ENCODE measurements at regions not wholly inside any gene's neighbourhood (a gene's known extent, or its start where the extent isn't known, plus 50 kb on each side); places are given as distances from the start of the nearest gene placed in this dataset.
"Not testable (repeated sequence)": the region's sequence is repeated elsewhere in the genome, so short reads cannot be mapped to it uniquely, and the experiment has no call there.

DNA sequence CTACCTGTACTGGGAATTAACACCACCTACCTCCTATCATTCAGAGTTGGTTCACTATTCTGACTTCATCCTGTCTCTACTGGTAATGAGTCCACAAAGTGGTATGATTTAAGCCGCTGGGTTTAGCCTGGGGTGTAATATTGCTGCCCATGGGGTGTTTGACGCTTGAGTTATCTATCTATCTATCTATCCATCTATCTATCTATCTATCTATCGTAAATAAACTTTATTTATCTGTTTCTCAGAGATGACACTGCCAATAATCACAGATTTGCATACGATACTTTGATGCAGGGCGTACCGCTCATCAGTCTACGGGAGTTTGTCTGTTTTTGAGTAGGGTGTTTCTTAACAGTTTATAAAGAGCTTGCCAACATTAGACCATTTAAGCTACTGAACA is 73.6 kb upstream of the ZNF184 start:
- Histone ChIP-seq H3K27me3 (ENCODE audit: control insufficient read depth in 3 of 3, insufficient read depth in 3 of 3, low read length in 3 of 3) (peaks cover 0 to 63% (median 43%) of the 10 kb centered on the region in 3 donors), H3K4me3 (ENCODE audit: low read depth in 1 of 3, low read length in 3 of 3) (no peak overlapping the region), H3K27ac (ENCODE audit: low read depth in 1 of 3, low read length in 2 of 3) (no peak overlapping the region), H3K9me3 (ENCODE audit: control insufficient read depth in 2 of 2, insufficient read depth in 1 of 2, low read depth in 1 of 2, low read length in 1 of 2) (peaks cover 0 to 4% of the 10 kb centered on the region in 2 donors), H3K4me1 (ENCODE audit: control insufficient read depth in 3 of 3, insufficient read depth in 2 of 3, low read depth in 1 of 3, low read length in 2 of 3) (no peaks in the 10 kb centered on the region), H3K36me3 (ENCODE audit: control insufficient read depth in 3 of 3, insufficient read depth in 2 of 3, low read depth in 1 of 3, low read length in 3 of 3) (no peaks in the 10 kb centered on the region)
- WGBS, 3 donors, result 84 to 85% (median 84%) methylated on average over 7 of the region's 7 CpGs
- DNase-seq (no peak), FAIRE-seq (no peak)

DNA sequence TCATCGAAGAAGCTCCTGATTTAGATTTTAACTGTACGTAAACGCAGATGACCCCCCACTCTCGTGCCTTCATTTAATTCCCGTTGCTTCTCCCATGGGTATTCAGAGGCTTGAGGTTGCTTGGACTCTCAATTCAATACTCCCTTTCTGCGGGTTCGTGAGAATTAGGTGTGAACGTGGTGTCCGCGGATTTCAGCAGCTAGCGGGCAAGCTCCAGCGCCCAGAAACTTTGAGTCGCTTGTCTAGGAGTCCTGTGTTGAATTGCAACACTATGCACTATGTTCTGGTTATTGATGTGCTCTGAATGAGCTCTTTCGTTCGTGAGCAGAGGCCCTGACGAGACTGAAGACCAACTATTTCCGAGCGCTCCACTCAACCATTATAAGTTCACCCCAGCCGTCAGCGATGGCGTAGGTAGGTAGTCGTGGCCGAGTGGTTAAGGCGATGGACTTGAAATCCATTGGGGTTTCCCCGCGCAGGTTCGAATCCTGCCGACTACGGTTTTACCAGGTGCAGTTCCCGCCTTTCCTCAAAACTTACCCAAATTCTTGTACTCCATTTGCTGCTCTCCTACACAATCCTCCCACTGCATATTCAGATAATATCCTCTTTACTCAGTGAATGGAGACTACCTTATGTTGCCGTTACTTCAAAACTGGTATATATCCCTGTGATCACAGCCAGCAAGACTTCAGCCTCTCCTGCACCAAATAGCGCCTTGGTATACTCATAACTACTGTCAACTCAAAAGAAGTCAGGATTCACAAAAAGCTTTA is 72.6 kb upstream of the ZNF184 start:
- Histone ChIP-seq H3K9me3 (ENCODE audit: control insufficient read depth in 2 of 2, insufficient read depth in 1 of 2, low read depth in 1 of 2, low read length in 1 of 2) (peaks cover 0 to 4% of the 10 kb centered on the region in 2 donors), H3K4me3 (ENCODE audit: low read depth in 1 of 3, low read length in 3 of 3) (no peak overlapping the region), H3K36me3 (ENCODE audit: control insufficient read depth in 3 of 3, insufficient read depth in 2 of 3, low read depth in 1 of 3, low read length in 3 of 3) (no peaks in the 10 kb centered on the region), H3K4me1 (ENCODE audit: control insufficient read depth in 3 of 3, insufficient read depth in 2 of 3, low read depth in 1 of 3, low read length in 2 of 3) (no peaks in the 10 kb centered on the region), H3K27ac (ENCODE audit: low read depth in 1 of 3, low read length in 2 of 3) (no peak overlapping the region), H3K27me3 (ENCODE audit: control insufficient read depth in 3 of 3, insufficient read depth in 3 of 3, low read length in 3 of 3) (peaks cover 0 to 71% (median 44%) of the 10 kb centered on the region in 3 donors)
- WGBS, 3 donors, result 6 to 15% (median 15%) methylated on average over 32 of the region's 32 CpGs
- DNase-seq (peak in 1 of 2 donors; percentile 41), FAIRE-seq (no peak)

DNA sequence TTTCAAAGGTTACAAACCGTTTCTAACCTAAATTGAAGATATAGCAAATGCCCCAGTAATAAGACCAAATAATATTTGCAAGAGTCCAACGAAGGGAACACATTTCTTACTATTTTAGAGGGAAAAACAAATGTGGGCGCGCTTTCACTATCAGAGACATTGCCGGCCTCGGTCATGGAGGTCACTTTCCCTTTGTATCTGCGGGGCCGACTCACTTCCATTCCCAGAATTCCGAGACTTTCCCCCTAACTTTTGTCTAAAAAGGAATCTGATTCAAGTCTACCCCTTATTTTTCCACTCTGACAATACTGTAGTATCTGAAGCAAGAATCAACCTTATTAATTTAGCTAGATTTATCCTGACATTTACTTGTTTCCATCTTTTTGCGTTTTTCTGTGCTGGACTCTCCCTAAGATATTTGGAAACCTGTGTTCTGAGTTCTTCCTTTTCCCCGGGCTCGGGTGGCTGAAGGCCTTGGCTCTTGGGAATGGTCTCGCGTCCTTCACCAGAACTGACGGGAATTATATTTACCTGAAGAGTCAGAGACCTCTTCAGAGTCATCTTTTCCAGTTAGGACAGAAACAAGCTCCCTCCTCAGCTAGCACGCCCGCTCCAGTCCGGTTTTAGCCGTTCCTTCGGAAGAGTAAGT is 71.8 kb upstream of the ZNF184 start:
- FAIRE-seq, result no peak
- H3K36me3 ChIP-seq (ENCODE audit: control insufficient read depth in 3 of 3, insufficient read depth in 2 of 3, low read depth in 1 of 3, low read length in 3 of 3), result no peaks in the 10 kb centered on the region
- no peak overlapping the region for H3K27ac ChIP-seq (ENCODE audit: low read depth in 1 of 3, low read length in 2 of 3)
- peaks cover 0 to 4% of the 10 kb centered on the region in 2 donors for H3K9me3 ChIP-seq (ENCODE audit: control insufficient read depth in 2 of 2, insufficient read depth in 1 of 2, low read depth in 1 of 2, low read length in 1 of 2)
- 4 to 15% (median 10%) methylated on average over 20 of the region's 20 CpGs for WGBS, 3 donors
- no peak overlapping the region for H3K4me3 ChIP-seq (ENCODE audit: low read depth in 1 of 3, low read length in 3 of 3)
- H3K27me3 ChIP-seq (ENCODE audit: control insufficient read depth in 3 of 3, insufficient read depth in 3 of 3, low read length in 3 of 3), result peaks cover 0 to 74% (median 45%) of the 10 kb centered on the region in 3 donors
- H3K4me1 ChIP-seq (ENCODE audit: control insufficient read depth in 3 of 3, insufficient read depth in 2 of 3, low read depth in 1 of 3, low read length in 2 of 3), result no peaks in the 10 kb centered on the region
- DNase-seq, result no peak

DNA sequence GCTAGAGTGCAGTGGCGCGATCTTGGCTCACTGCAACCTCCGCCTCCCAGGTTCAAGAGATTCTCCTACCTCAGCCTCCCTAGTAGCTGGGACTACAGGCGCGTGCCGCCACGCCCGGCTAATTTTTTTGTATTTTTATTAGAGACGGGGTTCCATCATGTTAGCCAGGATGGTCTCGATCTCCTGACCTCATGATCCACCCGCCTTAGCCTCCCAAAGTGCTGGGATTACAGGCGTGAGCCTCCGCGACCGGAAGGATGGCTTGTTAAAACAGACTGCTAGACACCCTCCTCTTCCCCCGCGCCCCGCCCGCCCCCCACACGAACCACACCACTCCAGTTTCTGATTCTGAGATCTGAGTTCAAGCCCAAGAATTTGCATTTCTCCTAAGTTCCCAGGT is 71.2 kb upstream of the ZNF184 start:
- H3K27ac ChIP-seq (ENCODE audit: low read depth in 1 of 3, low read length in 2 of 3); H3K4me3 ChIP-seq (ENCODE audit: low read depth in 1 of 3, low read length in 3 of 3); FAIRE-seq; H3K36me3 ChIP-seq (ENCODE audit: control insufficient read depth in 3 of 3, insufficient read depth in 2 of 3, low read depth in 1 of 3, low read length in 3 of 3); H3K4me1 ChIP-seq (ENCODE audit: control insufficient read depth in 3 of 3, insufficient read depth in 2 of 3, low read depth in 1 of 3, low read length in 2 of 3); DNase-seq; H3K9me3 ChIP-seq (ENCODE audit: control insufficient read depth in 2 of 2, insufficient read depth in 1 of 2, low read depth in 1 of 2, low read length in 1 of 2): not testable (repeated sequence)
- peaks cover 0 to 78% (median 45%) of the 10 kb centered on the region in 3 donors for H3K27me3 ChIP-seq (ENCODE audit: control insufficient read depth in 3 of 3, insufficient read depth in 3 of 3, low read length in 3 of 3)
- WGBS, 3 donors, result 20 to 36% (median 35%) methylated on average over 20 of the region's 20 CpGs

DNA sequence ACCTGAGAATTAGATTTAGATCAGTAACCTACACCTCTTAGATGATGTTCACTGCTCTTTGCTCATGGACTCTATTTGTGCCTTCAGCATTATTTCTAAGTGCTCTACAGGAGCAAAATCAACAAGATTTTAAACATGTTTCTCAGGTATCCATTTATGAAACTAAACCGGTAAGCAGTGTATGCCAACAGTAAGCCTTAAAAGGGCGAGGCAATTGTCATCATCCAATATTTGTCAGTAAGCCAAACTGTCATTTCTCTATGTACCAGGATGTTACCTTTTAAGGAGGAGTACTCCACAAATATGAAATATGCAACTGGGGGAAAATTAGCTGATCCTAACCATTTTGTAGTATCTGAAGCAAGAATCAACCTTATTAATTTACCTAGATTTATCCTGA is 69.6 kb upstream of the ZNF184 start:
- Histone ChIP-seq H3K27me3 (ENCODE audit: control insufficient read depth in 3 of 3, insufficient read depth in 3 of 3, low read length in 3 of 3) (peaks cover 0 to 76% (median 41%) of the 10 kb centered on the region in 3 donors), H3K4me3 (ENCODE audit: low read depth in 1 of 3, low read length in 3 of 3) (no peak overlapping the region), H3K27ac (ENCODE audit: low read depth in 1 of 3, low read length in 2 of 3) (no peak overlapping the region), H3K9me3 (ENCODE audit: control insufficient read depth in 2 of 2, insufficient read depth in 1 of 2, low read depth in 1 of 2, low read length in 1 of 2) (peaks cover 0 to 4% of the 10 kb centered on the region in 2 donors), H3K4me1 (ENCODE audit: control insufficient read depth in 3 of 3, insufficient read depth in 2 of 3, low read depth in 1 of 3, low read length in 2 of 3) (no peaks in the 10 kb centered on the region), H3K36me3 (ENCODE audit: control insufficient read depth in 3 of 3, insufficient read depth in 2 of 3, low read depth in 1 of 3, low read length in 3 of 3) (no peaks in the 10 kb centered on the region)
- 71 to 76% (median 75%) methylated on average over 2 of the region's 2 CpGs for WGBS, 3 donors
- FAIRE-seq (no peak), DNase-seq (no peak)

DNA sequence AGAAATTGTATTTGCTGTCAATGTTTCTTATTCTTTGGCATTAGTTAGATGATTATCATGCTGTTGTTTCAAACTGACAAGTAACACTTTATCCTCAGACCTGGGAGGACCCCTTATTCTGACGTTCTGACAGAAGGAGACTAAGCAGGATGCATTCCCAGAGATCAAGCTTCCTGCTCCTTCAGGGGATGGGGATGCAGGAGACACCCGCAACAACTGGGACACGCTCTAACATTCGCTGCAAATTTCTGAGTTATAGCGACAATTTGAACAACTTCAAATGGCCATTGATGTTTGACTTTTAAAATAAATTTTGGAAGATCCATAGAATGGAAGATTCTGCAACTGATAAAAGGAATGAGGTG is 69.0 kb upstream of the ZNF184 start:
- Histone ChIP-seq H3K27ac (ENCODE audit: low read depth in 1 of 3, low read length in 2 of 3) (no peak overlapping the region), H3K4me1 (ENCODE audit: control insufficient read depth in 3 of 3, insufficient read depth in 2 of 3, low read depth in 1 of 3, low read length in 2 of 3) (no peaks in the 10 kb centered on the region), H3K4me3 (ENCODE audit: low read depth in 1 of 3, low read length in 3 of 3) (no peak overlapping the region), H3K9me3 (ENCODE audit: control insufficient read depth in 2 of 2, insufficient read depth in 1 of 2, low read depth in 1 of 2, low read length in 1 of 2) (peaks cover 0 to 4% of the 10 kb centered on the region in 2 donors), H3K27me3 (ENCODE audit: control insufficient read depth in 3 of 3, insufficient read depth in 3 of 3, low read length in 3 of 3) (peaks cover 0 to 71% (median 36%) of the 10 kb centered on the region in 3 donors), H3K36me3 (ENCODE audit: control insufficient read depth in 3 of 3, insufficient read depth in 2 of 3, low read depth in 1 of 3, low read length in 3 of 3) (no peaks in the 10 kb centered on the region)
- DNase-seq (no peak), FAIRE-seq (no peak)
- WGBS, 3 donors, result 27 to 46% (median 40%) methylated on average over 5 of the region's 5 CpGs

DNA sequence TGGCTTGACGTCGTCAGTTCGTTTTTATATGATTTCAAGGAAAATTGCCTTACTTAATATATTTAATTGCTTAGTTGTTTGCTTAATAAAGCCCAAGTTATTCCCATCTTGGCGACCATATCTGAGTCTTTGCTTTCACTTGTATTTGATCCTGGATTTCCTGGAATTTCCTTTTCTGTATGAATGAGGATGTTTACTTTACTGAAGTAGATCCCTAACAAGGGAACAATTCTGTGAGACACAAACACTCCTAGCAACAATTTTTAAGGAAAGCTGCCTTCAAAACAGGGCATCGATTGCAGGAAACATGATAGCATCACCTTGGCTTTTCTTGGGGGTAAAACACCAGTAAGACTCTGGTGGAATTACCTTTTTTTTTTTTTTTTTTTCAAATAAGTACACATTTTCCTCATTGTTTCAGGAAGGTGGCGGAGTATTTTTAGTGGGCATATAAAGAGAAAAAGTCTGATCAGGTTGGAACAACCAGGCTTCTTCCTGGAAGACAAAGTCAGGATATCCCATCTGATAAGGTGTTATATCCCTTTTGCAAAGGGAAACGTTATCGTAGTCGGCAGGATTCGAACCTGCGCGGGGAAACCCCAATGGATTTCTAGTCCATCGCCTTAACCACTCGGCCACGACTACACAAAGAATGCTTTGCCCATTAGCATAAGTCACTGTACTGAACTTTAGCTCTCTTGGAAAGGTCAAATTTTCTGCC is 68.5 kb upstream of the ZNF184 start:
- DNase-seq, result no peak
- Histone ChIP-seq H3K4me1 (ENCODE audit: control insufficient read depth in 3 of 3, insufficient read depth in 2 of 3, low read depth in 1 of 3, low read length in 2 of 3) (no peaks in the 10 kb centered on the region), H3K36me3 (ENCODE audit: control insufficient read depth in 3 of 3, insufficient read depth in 2 of 3, low read depth in 1 of 3, low read length in 3 of 3) (no peaks in the 10 kb centered on the region), H3K4me3 (ENCODE audit: low read depth in 1 of 3, low read length in 3 of 3) (no peak overlapping the region), H3K27ac (ENCODE audit: low read depth in 1 of 3, low read length in 2 of 3) (no peak overlapping the region), H3K27me3 (ENCODE audit: control insufficient read depth in 3 of 3, insufficient read depth in 3 of 3, low read length in 3 of 3) (peaks cover 0 to 65% (median 32%) of the 10 kb centered on the region in 3 donors), H3K9me3 (ENCODE audit: control insufficient read depth in 2 of 2, insufficient read depth in 1 of 2, low read depth in 1 of 2, low read length in 1 of 2) (peaks cover 0 to 4% of the 10 kb centered on the region in 2 donors)
- no peak for FAIRE-seq
- 31 to 40% (median 38%) methylated on average over 15 of the region's 15 CpGs for WGBS, 3 donors

DNA sequence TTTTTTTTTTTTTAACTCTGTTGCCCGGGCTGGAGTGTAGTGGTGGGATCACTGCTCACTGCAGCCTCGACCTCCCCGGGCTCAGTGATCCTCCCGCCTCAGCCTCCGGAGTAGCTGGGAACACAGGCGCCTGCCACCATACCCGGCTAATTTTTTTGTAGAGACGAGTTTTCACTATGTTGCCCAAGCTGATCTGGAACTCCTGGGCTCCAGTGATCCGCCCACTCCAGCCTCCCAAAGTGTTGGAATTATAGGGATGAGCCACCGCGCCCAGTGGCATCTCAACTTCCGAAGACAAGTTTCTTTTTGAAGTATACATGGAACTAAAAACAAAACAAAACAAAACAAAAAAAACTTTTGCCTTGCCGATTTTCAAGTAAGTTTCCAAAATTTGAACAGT is 66.6 kb upstream of the ZNF184 start:
- Histone ChIP-seq H3K4me3 (ENCODE audit: low read depth in 1 of 3, low read length in 3 of 3) (no peak overlapping the region), H3K27ac (ENCODE audit: low read depth in 1 of 3, low read length in 2 of 3) (no peak overlapping the region), H3K36me3 (ENCODE audit: control insufficient read depth in 3 of 3, insufficient read depth in 2 of 3, low read depth in 1 of 3, low read length in 3 of 3) (no peaks in the 10 kb centered on the region), H3K4me1 (ENCODE audit: control insufficient read depth in 3 of 3, insufficient read depth in 2 of 3, low read depth in 1 of 3, low read length in 2 of 3) (no peaks in the 10 kb centered on the region), H3K9me3 (ENCODE audit: control insufficient read depth in 2 of 2, insufficient read depth in 1 of 2, low read depth in 1 of 2, low read length in 1 of 2) (peaks cover 0 to 4% of the 10 kb centered on the region in 2 donors), H3K27me3 (ENCODE audit: control insufficient read depth in 3 of 3, insufficient read depth in 3 of 3, low read length in 3 of 3) (peaks cover 0 to 57% (median 20%) of the 10 kb centered on the region in 3 donors)
- WGBS, 3 donors, result 60 to 80% (median 76%) methylated on average over 13 of the region's 13 CpGs
- DNase-seq, result no peak
- no peak for FAIRE-seq

All from small intestine (tissue), 7 donors.